GM23248 (cell line): ENCODE measurements at regions not wholly inside any gene's neighbourhood (a gene's known extent, or its start where the extent isn't known, plus 50 kb on each side); places are given as distances from the start of the nearest gene placed in this dataset.

Source experiments
- DNase-seq: peaks from one replicate; pipeline ENCODE4 v3.0.0-alpha.2; 2015
- H2AFZ ChIP-seq: fragments of 200-600 bp; sonication (generic); 2 replicates; pipeline ENCODE4 v1.6.1; 2016; ENCODE audit warnings: antibody characterized with exemption
- H3F3A ChIP-seq: fragments of 200-600 bp; sonication (generic); 2 replicates; pipeline ENCODE4 v1.6.1; 2016; ENCODE audit warnings: mild to moderate bottlenecking, antibody characterized with exemption, mixed run types; ENCODE audit not compliant: insufficient read depth
- H3K27ac ChIP-seq: fragments of 200-600 bp; sonication (generic); 2 replicates; pipeline ENCODE4 v1.5.1; 2016; ENCODE audit warnings: mild to moderate bottlenecking
- H3K27me3 ChIP-seq: fragments of 200-600 bp; sonication (generic); replicated peaks from 2 replicates; pipeline ENCODE4 v1.6.1; 2016; ENCODE audit warnings: mild to moderate bottlenecking; ENCODE audit not compliant: insufficient read depth
- H3K36me3 ChIP-seq: fragments of 200-600 bp; sonication (generic); 2 replicates; pipeline ENCODE4 v1.6.1; 2016; ENCODE audit warnings: low read depth, mild to moderate bottlenecking
- H3K4me1 ChIP-seq: fragments of 200-600 bp; sonication (generic); 2 replicates; pipeline ENCODE4 v1.6.1; 2016; ENCODE audit warnings: mild to moderate bottlenecking; ENCODE audit not compliant: insufficient read depth
- H3K4me2 ChIP-seq: fragments of 200-600 bp; sonication (generic); one replicate; pipeline ENCODE4 v1.6.1; 2016; ENCODE audit warnings: mild to moderate bottlenecking; ENCODE audit not compliant: unreplicated experiment
- H3K4me3 ChIP-seq: fragments of 200-600 bp; sonication (generic); 2 replicates; pipeline ENCODE4 v1.5.1; 2016; ENCODE audit warnings: mild to moderate bottlenecking
- H3K79me2 ChIP-seq: fragments of 200-600 bp; sonication (generic); 2 replicates; pipeline ENCODE4 v1.6.1; 2016; ENCODE audit warnings: mild to moderate bottlenecking; ENCODE audit not compliant: insufficient read depth
- H3K9ac ChIP-seq: fragments of 200-600 bp; sonication (generic); 2 replicates; pipeline ENCODE4 v1.6.1; 2016; ENCODE audit warnings: mild to moderate bottlenecking
- H3K9me2 ChIP-seq: fragments of 200-600 bp; sonication (generic); 2 replicates; pipeline ENCODE4 v1.6.1; 2016; ENCODE audit warnings: mixed run types, mild to moderate bottlenecking, moderate library complexity; ENCODE audit not compliant: insufficient read depth
- H3K9me3 ChIP-seq: fragments of 200-600 bp; sonication (generic); one replicate; pipeline ENCODE4 v1.6.1; 2017; ENCODE audit warnings: low read depth
- H4K20me1 ChIP-seq: fragments of 200-600 bp; sonication (generic); 2 replicates; pipeline ENCODE4 v1.6.0; 2016; ENCODE audit not compliant: insufficient read depth
- EZH2 ChIP-seq: fragments of 200-600 bp; sonication (generic); IDR thresholded peaks from 2 replicates; pipeline ENCODE4 v1.6.1; 2018; ENCODE audit warnings: antibody characterized with exemption, mild to moderate bottlenecking; ENCODE audit not compliant: insufficient read depth, poor library complexity, severe bottlenecking
- EZH2phosphoT487 ChIP-seq: fragments of 200-600 bp; sonication (generic); IDR thresholded peaks from 2 replicates; pipeline ENCODE4 v1.6.1; 2018; ENCODE audit warnings: antibody characterized with exemption, moderate library complexity, mild to moderate bottlenecking, low read depth; ENCODE audit not compliant: insufficient read depth
- WGBS, 2 experiments: methylation state at CpG; one replicate each; pipeline ENCODE4 v1.1.6; 2015 to 2017; ENCODE audit warnings: low lambda C conversion rate in 2 of 2, low coverage in 1 of 2; ENCODE audit errors: missing lambda C conversion rate in 2 of 2; 5-methylcytosine and 5-hydroxymethylcytosine counted together
- in situ Hi-C: fragments of 300-500 bp; cut with MboI; formaldehyde crosslinking; loops from 2 replicates; pipeline ENCODE4 v1.15.0; 2020

DNA sequence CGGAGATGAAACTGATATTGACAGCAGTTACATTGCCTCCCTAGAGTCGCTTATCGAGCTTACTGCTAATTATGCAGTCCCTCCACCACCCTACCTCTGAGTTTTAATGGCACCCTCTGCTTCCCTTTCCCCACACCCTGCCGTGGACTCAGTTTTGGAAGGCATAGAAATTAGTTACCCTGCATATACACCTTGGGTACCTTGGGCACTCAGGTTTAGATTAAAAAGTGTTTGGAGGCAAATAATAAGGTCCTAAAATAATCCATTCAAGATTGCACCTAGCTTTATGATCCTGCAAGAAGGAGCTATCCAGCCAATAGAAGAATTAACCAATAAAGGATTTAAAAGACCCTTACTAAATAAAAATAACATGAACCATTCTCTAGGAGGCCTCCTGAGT, 117.8 kb upstream of the AGBL1 start:
- Histone ChIP-seq H3K4me1 (no peaks in the 10 kb centered on the region), H3K4me2 (no peak overlapping the region), H3K4me3 (no peak overlapping the region), H3K9ac (no peak overlapping the region), H3K79me2 (no peaks in the 10 kb centered on the region), H4K20me1 (no peaks in the 10 kb centered on the region), H2AFZ (no peak overlapping the region), H3K27ac (no peak overlapping the region), H3F3A (no peaks in the 10 kb centered on the region), H3K27me3 (no peaks in the 10 kb centered on the region), H3K36me3 (no peaks in the 10 kb centered on the region), H3K9me2 (no peaks in the 10 kb centered on the region), H3K9me3 (no peaks in the 10 kb centered on the region)
- TF ChIP-seq EZH2 (no peak), EZH2phosphoT487 (no peak)
- DNase-seq, result no peak
- in situ Hi-C loops, result loop anchor here (10.0 kb wide), 1 partner anchor 57 kb away; no protein-coding TSS in a partner anchor
- WGBS, 2 experiments, result 11 to 14% methylated on average over 4 of the region's 4 CpGs

GRCh38 chr15:85963262-85963760, 116.4 kb upstream of the AGBL1 start:
- Histone ChIP-seq H3K4me2 (no peak overlapping the region), H3K9me2 (no peaks in the 10 kb centered on the region), H2AFZ (no peak overlapping the region), H3K36me3 (no peaks in the 10 kb centered on the region), H3K27ac (no peak overlapping the region), H3K4me3 (no peak overlapping the region), H4K20me1 (no peaks in the 10 kb centered on the region), H3K27me3 (no peaks in the 10 kb centered on the region), H3K9me3 (no peaks in the 10 kb centered on the region), H3K4me1 (no peaks in the 10 kb centered on the region), H3F3A (no peaks in the 10 kb centered on the region), H3K9ac (no peak overlapping the region), H3K79me2 (no peaks in the 10 kb centered on the region)
- in situ Hi-C loops, result loop anchor here (10.0 kb wide), 1 partner anchor 59 kb away; no protein-coding TSS in a partner anchor
- no peak for DNase-seq
- 2 to 9% methylated on average over 4 of the region's 4 CpGs for WGBS, 2 experiments
- no peak for TF ChIP-seq EZH2
- no peak for TF ChIP-seq EZH2phosphoT487

- Histone ChIP-seq H3K27ac (no peak overlapping the region), H3K27me3 (no peaks in the 10 kb centered on the region), H3K4me2 (no peak overlapping the region), H2AFZ (no peak overlapping the region), H3K4me3 (no peak overlapping the region), H4K20me1 (no peaks in the 10 kb centered on the region), H3K9me3 (no peaks in the 10 kb centered on the region), H3K9me2 (no peaks in the 10 kb centered on the region), H3F3A (no peaks in the 10 kb centered on the region), H3K36me3 (no peaks in the 10 kb centered on the region), H3K9ac (no peak overlapping the region), H3K4me1 (no peaks in the 10 kb centered on the region), H3K79me2 (no peaks in the 10 kb centered on the region)
- in situ Hi-C loops, result loop anchor here (10.0 kb wide), 1 partner anchor 60 kb away; no protein-coding TSS in a partner anchor
- TF ChIP-seq EZH2, result no peak
- TF ChIP-seq EZH2phosphoT487, result no peak
- WGBS, 2 experiments, result 11 to 21% methylated on average over 2 of the region's 2 CpGs
- no peak for DNase-seq
Measured at GRCh38 chr15:85964471-85964870, 115.2 kb upstream of the AGBL1 start.

GRCh38 chr15:85967553-85967952, 112.1 kb upstream of the AGBL1 start:
- Histone ChIP-seq H3K9me3 (no peaks in the 10 kb centered on the region), H3K9ac (no peak overlapping the region), H3K4me2 (no peak overlapping the region), H3K36me3 (no peaks in the 10 kb centered on the region), H2AFZ (no peak overlapping the region), H3F3A (no peaks in the 10 kb centered on the region), H3K4me1 (no peaks in the 10 kb centered on the region), H3K27me3 (no peaks in the 10 kb centered on the region), H3K79me2 (no peaks in the 10 kb centered on the region), H3K4me3 (no peak overlapping the region), H3K9me2 (no peaks in the 10 kb centered on the region), H4K20me1 (no peaks in the 10 kb centered on the region), H3K27ac (no peak overlapping the region)
- WGBS, 2 experiments, result 28% methylated on average over 2 of the region's 2 CpGs
- no peak for DNase-seq
- in situ Hi-C loops, result loop anchor here (10.0 kb wide), 1 partner anchor 63 kb away; no protein-coding TSS in a partner anchor
- no peak for TF ChIP-seq EZH2
- TF ChIP-seq EZH2phosphoT487, result no peak
